SK-N-SH (cell line): ENCODE measurements at regions not wholly inside any gene's neighbourhood (a gene's known extent, or its start where the extent isn't known, plus 50 kb on each side); places are given as distances from the start of the nearest gene placed in this dataset.
"Not testable (repeated sequence)": the region's sequence is repeated elsewhere in the genome, so short reads cannot be mapped to it uniquely, and the experiment has no call there.

Experiments
- CTCF ChIA-PET: fragments of 300-600, 350-600 bp; formaldehyde crosslinking; extraction: SDS; loops from one replicate; lab custom pipeline; 2021; lab: Yijun Ruan, JAX
- POLR2A ChIA-PET: fragments of 350-600 bp; sonication (Branson Sonifier 250); formaldehyde crosslinking; extraction: SDS; loops from one replicate; lab custom pipeline; 2020; ENCODE audit warnings: antibody characterized with exemption, inconsistent platforms; lab: Yijun Ruan, JAX
- DNase-seq: peaks from one replicate; pipeline ENCODE4 v3.0.0; 2012
- H2AFZ ChIP-seq: fragments of 200-600 bp; sonication (generic); 2 replicates; pipeline ENCODE4 v1.8.1; 2016; ENCODE audit warnings: antibody characterized with exemption, mild to moderate bottlenecking, low read depth
- H3F3A ChIP-seq: fragments of 200-600 bp; sonication (generic); replicated peaks from 2 replicates; pipeline ENCODE3; 2016; ENCODE audit warnings: antibody characterized with exemption, mild to moderate bottlenecking; ENCODE audit not compliant: insufficient read depth
- H3K27ac ChIP-seq, 2 experiments: fragments of 200-500 bp in 1 of 2; fragments of 200-600 bp in 1 of 2; sonication (Bioruptor generic) in 1 of 2; sonication (generic), shearing (Covaris generic) in 1 of 2; 2 replicates each; pipeline versions ENCODE4 v1.5.1 to v1.6.1; 2014 to 2016; ENCODE audit warnings: low read depth in 2 of 2, inconsistent platforms in 1 of 2, low read length in 1 of 2, mild to moderate bottlenecking in 1 of 2, mixed read lengths in 1 of 2
- H3K27me3 ChIP-seq: fragments of 200-600 bp; sonication (generic), shearing (Covaris generic); 2 replicates; pipeline ENCODE4 v1.6.1; 2016; ENCODE audit warnings: mixed run types; ENCODE audit not compliant: insufficient read depth
- H3K36me3 ChIP-seq, 2 experiments: fragments of 200-500 bp in 1 of 2; fragments of 200-600 bp in 1 of 2; sonication (Bioruptor generic) in 1 of 2; sonication (generic) in 1 of 2; replicated peaks in 1 of 2; 2 replicates each; pipeline versions ENCODE3 to v1.5.1; 2014 to 2016; ENCODE audit warnings: low read length in 1 of 2, mild to moderate bottlenecking in 1 of 2; ENCODE audit not compliant: insufficient read depth in 2 of 2, control insufficient read depth in 1 of 2
- H3K4me1 ChIP-seq, 2 experiments: fragments of 200-500 bp in 1 of 2; fragments of 200-600 bp in 1 of 2; sonication (Bioruptor generic) in 1 of 2; sonication (generic), shearing (Covaris generic) in 1 of 2; 2 replicates each; pipeline versions ENCODE4 v1.5.1 to v1.6.1; 2014 to 2016; ENCODE audit warnings: low read depth in 1 of 2, low read length in 1 of 2, mixed run types in 1 of 2; ENCODE audit not compliant: insufficient read depth in 2 of 2, control insufficient read depth in 1 of 2
- H3K4me2 ChIP-seq: fragments of 200-600 bp; sonication (generic), shearing (Covaris generic); 2 replicates; pipeline ENCODE4 v1.6.1; 2017; ENCODE audit warnings: mixed run types
- H3K4me3 ChIP-seq, 2 experiments: fragments of 200-500 bp in 1 of 2; fragments of 200-600 bp in 1 of 2; sonication (Bioruptor generic) in 1 of 2; sonication (generic), shearing (Covaris generic) in 1 of 2; 2 replicates each; pipeline versions ENCODE4 v1.5.1 to v1.8.1; 2014 to 2016; ENCODE audit warnings: low read depth in 2 of 2, inconsistent platforms in 1 of 2, low read length in 1 of 2, mild to moderate bottlenecking in 1 of 2, mixed read lengths in 1 of 2, moderate library complexity in 1 of 2
- H3K79me2 ChIP-seq: fragments of 200-600 bp; sonication (generic); 2 replicates; pipeline ENCODE4 v1.8.1; 2017; ENCODE audit warnings: mild to moderate bottlenecking; ENCODE audit not compliant: insufficient read depth
- H3K9ac ChIP-seq: fragments of 200-600 bp; sonication (generic); 2 replicates; pipeline ENCODE4 v1.6.1; 2017; ENCODE audit warnings: mixed run types
- H3K9me2 ChIP-seq: fragments of 200-600 bp; sonication (generic); 2 replicates; pipeline ENCODE4 v1.6.1; 2017; ENCODE audit warnings: mixed run types
- H3K9me3 ChIP-seq: fragments of 200-600 bp; sonication (generic); 2 replicates; pipeline ENCODE4 v1.6.1; 2017; ENCODE audit warnings: mixed run types, mild to moderate bottlenecking, moderate library complexity
- H4K20me1 ChIP-seq: fragments of 200-600 bp; sonication (generic); 2 replicates; pipeline ENCODE4 v1.6.1; 2017; ENCODE audit warnings: mild to moderate bottlenecking, mixed run types; ENCODE audit not compliant: insufficient read depth
- ELF1 ChIP-seq: IDR thresholded peaks from 2 replicates; pipeline ENCODE4 v1.4.0; 2012
- EP300 ChIP-seq, 2 experiments: IDR thresholded peaks; 2 replicates each; pipeline versions ENCODE4 v1.4.0 to v1.6.1; 2012; ENCODE audit warnings: borderline replicate concordance in 1 of 2, low read depth in 1 of 2, low read length in 1 of 2
- FOXM1 ChIP-seq: IDR thresholded peaks from 2 replicates; pipeline ENCODE4 v1.4.0; 2012; ENCODE audit warnings: low read depth, mild to moderate bottlenecking
- GABPA ChIP-seq: IDR thresholded peaks from 2 replicates; pipeline ENCODE4 v1.4.0; 2012; ENCODE audit warnings: low read depth, mild to moderate bottlenecking
- GATA2 ChIP-seq: sonication (generic); formaldehyde crosslinking; IDR thresholded peaks from 2 replicates; pipeline ENCODE4 v1.5.0; 2020; ENCODE audit warnings: mild to moderate bottlenecking, missing genetic modification reagents
- JUND ChIP-seq: IDR thresholded peaks from 2 replicates; pipeline ENCODE4 v1.4.0; 2012
- NFIC ChIP-seq: IDR thresholded peaks from 2 replicates; pipeline ENCODE4 v1.4.0; 2012; ENCODE audit warnings: borderline replicate concordance
- NRF1 ChIP-seq: IDR thresholded peaks from 2 replicates; pipeline ENCODE4 v1.6.1; 2012; ENCODE audit warnings: low read depth, mild to moderate bottlenecking, low read length
- SIN3A ChIP-seq: IDR thresholded peaks from 2 replicates; pipeline ENCODE4 v1.6.1; 2012; ENCODE audit warnings: low read depth, mild to moderate bottlenecking, low read length, moderate library complexity, borderline replicate concordance
- SMC3 ChIP-seq: IDR thresholded peaks from 2 replicates; pipeline ENCODE4 v1.6.1; 2012; ENCODE audit warnings: low read depth, low read length, improper control_type of control experiment
- TEAD4 ChIP-seq: IDR thresholded peaks from 2 replicates; pipeline ENCODE4 v1.4.0; 2012; ENCODE audit warnings: mild to moderate bottlenecking, borderline replicate concordance; ENCODE audit not compliant: insufficient read depth
- YY1 ChIP-seq: IDR thresholded peaks from 2 replicates; pipeline ENCODE4 v1.4.0; 2012; ENCODE audit warnings: low read depth, mild to moderate bottlenecking
- WGBS: methylation state at CpG from one replicate; pipeline ENCODE4 v1.1.6; 2017; ENCODE audit warnings: low lambda C conversion rate; 5-methylcytosine and 5-hydroxymethylcytosine counted together
- TF ChIP-seq, protein P1 (sequence below): IDR thresholded peaks from 2 replicates; pipeline ENCODE4 v1.4.0; 2012; ENCODE audit warnings: low read depth, borderline replicate concordance
- TF ChIP-seq, protein P2 (sequence below): IDR thresholded peaks from 2 replicates; pipeline ENCODE4 v1.6.1; 2012; ENCODE audit warnings: mild to moderate bottlenecking, low read depth, low read length, moderate library complexity
- TF ChIP-seq, protein P3 (sequence below): fragments of 200-600 bp; sonication (generic); IDR thresholded peaks from 2 replicates; pipeline ENCODE4 v1.6.1; 2017; ENCODE audit warnings: antibody characterized with exemption, mild to moderate bottlenecking, moderate library complexity

DNA sequence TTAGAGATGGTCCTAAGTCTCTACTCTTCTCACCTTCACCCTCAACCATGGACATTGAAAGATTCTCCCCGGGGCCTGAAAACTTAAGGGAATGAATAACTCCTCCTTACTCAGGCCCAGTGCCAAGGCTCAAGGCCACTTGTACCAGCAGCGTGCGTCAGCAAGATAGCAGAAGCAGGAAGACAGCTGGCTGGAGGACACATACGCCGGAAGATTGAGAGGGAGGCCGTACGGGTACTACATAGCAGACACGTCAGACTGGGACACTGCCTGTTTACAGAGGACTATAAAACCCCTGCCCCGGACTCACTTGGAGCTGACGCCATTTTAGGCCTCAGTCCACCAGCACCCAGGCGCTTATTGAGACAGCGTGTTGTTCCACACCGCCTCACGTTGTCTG is 75.8 kb upstream of the MED13 start (continued):
- TF ChIP-seq GATA2 (CRISPR knock-in tag), result no peak

DNA sequence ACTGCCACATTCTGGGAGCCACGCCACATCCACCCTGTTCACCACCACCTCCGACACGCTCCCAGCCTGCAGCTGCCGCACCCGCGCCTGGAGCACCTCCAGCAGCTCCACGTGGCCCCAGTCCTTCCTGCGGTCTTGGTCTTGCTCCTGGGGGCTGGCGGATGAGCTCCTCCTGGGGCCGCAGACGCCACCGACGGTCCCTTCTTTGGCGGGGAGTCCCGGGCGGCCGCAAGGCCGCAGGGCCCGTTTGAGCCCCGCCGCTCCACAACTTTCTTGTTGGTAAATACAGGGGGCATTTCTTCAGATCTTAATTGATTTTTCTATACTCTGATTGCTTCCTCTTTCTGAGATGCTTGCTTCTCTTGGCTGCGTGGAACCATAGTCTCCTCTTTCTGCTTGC is 75.3 kb upstream of the MED13 start:
- WGBS, result 89% methylated on average over 22 of the region's 22 CpGs
- Histone ChIP-seq H3K79me2 (no peaks in the 10 kb centered on the region), H3K9ac (no peak overlapping the region), H3F3A (no peaks in the 10 kb centered on the region), H4K20me1 (no peaks in the 10 kb centered on the region), H3K27me3 (no peaks in the 10 kb centered on the region), H2AFZ (no peak overlapping the region), H3K9me3 (no peaks in the 10 kb centered on the region), H3K9me2 (no peaks in the 10 kb centered on the region), H3K4me1 (peaks cover 0 to 11% of the 10 kb centered on the region in 2 experiments; a peak in 1 of 4 replicates), H3K4me3 (no peak overlapping the region), H3K27ac (no peak overlapping the region), H3K36me3 (no peaks in the 10 kb centered on the region), H3K4me2 (no peak overlapping the region)
- CTCF ChIA-PET, result interaction anchor here (1.3 to 1.7 kb wide), 2 partner anchors 27 to 31 kb away, joined by 3 to 5 read pairs; no protein-coding TSS in a partner anchor
- TF ChIP-seq, protein P1, sequence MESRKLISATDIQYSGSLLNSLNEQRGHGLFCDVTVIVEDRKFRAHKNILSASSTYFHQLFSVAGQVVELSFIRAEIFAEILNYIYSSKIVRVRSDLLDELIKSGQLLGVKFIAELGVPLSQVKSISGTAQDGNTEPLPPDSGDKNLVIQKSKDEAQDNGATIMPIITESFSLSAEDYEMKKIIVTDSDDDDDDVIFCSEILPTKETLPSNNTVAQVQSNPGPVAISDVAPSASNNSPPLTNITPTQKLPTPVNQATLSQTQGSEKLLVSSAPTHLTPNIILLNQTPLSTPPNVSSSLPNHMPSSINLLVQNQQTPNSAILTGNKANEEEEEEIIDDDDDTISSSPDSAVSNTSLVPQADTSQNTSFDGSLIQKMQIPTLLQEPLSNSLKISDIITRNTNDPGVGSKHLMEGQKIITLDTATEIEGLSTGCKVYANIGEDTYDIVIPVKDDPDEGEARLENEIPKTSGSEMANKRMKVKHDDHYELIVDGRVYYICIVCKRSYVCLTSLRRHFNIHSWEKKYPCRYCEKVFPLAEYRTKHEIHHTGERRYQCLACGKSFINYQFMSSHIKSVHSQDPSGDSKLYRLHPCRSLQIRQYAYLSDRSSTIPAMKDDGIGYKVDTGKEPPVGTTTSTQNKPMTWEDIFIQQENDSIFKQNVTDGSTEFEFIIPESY, result no peak
- no peak for TF ChIP-seq GATA2 (CRISPR knock-in tag)
- TF ChIP-seq SMC3, result no peak
- TF ChIP-seq TEAD4, result no peak
- TF ChIP-seq, protein P2, sequence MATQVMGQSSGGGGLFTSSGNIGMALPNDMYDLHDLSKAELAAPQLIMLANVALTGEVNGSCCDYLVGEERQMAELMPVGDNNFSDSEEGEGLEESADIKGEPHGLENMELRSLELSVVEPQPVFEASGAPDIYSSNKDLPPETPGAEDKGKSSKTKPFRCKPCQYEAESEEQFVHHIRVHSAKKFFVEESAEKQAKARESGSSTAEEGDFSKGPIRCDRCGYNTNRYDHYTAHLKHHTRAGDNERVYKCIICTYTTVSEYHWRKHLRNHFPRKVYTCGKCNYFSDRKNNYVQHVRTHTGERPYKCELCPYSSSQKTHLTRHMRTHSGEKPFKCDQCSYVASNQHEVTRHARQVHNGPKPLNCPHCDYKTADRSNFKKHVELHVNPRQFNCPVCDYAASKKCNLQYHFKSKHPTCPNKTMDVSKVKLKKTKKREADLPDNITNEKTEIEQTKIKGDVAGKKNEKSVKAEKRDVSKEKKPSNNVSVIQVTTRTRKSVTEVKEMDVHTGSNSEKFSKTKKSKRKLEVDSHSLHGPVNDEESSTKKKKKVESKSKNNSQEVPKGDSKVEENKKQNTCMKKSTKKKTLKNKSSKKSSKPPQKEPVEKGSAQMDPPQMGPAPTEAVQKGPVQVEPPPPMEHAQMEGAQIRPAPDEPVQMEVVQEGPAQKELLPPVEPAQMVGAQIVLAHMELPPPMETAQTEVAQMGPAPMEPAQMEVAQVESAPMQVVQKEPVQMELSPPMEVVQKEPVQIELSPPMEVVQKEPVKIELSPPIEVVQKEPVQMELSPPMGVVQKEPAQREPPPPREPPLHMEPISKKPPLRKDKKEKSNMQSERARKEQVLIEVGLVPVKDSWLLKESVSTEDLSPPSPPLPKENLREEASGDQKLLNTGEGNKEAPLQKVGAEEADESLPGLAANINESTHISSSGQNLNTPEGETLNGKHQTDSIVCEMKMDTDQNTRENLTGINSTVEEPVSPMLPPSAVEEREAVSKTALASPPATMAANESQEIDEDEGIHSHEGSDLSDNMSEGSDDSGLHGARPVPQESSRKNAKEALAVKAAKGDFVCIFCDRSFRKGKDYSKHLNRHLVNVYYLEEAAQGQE, result no peak
- TF ChIP-seq EP300 (IDR thresholded peaks at IDR 0.05; ENCODE audit: borderline replicate concordance in 1 of 2, low read depth in 1 of 2, low read length in 1 of 2), result no peak
- no peak for TF ChIP-seq ELF1
- TF ChIP-seq, protein P3, sequence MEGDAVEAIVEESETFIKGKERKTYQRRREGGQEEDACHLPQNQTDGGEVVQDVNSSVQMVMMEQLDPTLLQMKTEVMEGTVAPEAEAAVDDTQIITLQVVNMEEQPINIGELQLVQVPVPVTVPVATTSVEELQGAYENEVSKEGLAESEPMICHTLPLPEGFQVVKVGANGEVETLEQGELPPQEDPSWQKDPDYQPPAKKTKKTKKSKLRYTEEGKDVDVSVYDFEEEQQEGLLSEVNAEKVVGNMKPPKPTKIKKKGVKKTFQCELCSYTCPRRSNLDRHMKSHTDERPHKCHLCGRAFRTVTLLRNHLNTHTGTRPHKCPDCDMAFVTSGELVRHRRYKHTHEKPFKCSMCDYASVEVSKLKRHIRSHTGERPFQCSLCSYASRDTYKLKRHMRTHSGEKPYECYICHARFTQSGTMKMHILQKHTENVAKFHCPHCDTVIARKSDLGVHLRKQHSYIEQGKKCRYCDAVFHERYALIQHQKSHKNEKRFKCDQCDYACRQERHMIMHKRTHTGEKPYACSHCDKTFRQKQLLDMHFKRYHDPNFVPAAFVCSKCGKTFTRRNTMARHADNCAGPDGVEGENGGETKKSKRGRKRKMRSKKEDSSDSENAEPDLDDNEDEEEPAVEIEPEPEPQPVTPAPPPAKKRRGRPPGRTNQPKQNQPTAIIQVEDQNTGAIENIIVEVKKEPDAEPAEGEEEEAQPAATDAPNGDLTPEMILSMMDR, result no peak
- no peak for TF ChIP-seq YY1
- TF ChIP-seq JUND, result no peak
- TF ChIP-seq NRF1, result no peak
- no peak for TF ChIP-seq NFIC
- TF ChIP-seq FOXM1, result no peak
- no peak for TF ChIP-seq SIN3A
- no peak for TF ChIP-seq GABPA
- no peak for DNase-seq
- POLR2A ChIA-PET, result no interaction called here

DNA sequence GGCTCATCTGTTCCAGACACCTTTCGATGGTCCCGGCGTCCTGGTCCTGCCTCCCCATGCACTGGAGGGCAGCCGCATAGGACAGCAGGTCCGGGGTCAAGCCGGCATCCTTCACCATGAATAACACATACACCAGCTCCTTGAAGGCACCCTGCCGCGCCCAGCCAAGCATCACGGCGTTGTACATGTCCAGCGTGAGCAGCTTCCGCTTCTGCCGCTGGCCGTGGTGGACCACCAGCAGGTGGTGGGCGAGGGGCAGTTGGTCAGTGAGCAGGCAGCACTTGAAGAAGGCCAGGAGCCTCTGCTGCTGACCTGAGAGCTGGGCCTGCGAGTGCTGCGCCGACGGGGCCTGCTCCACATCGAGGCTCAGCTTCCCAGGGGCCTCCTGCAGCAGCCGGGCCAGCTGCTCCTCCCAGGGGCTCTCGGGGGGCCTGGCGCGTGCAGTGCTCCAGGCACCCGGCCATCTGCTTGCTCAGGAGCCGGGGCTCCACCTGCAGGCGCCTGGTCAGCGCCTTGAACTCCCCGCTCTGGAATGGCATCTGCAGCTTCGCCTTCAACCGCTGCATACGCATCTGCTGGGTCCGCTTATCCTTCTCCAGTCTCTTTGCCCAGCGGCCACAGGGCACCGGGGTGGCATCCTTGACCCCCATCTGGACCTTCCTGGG is 74.7 kb upstream of the MED13 start:
- H3K9me2 ChIP-seq, H3K9me3 ChIP-seq, H3K27ac ChIP-seq, H3F3A ChIP-seq, H3K79me2 ChIP-seq, DNase-seq, H3K27me3 ChIP-seq, POLR2A ChIA-PET, H3K9ac ChIP-seq, H4K20me1 ChIP-seq, H2AFZ ChIP-seq, H3K4me3 ChIP-seq, H3K4me2 ChIP-seq, H3K36me3 ChIP-seq: not testable (repeated sequence)
- CTCF ChIA-PET, result interaction anchor here (0.8 to 1.7 kb wide), 4 partner anchors 19 to 74 kb away, joined by 3 to 5 read pairs (median 3); no protein-coding TSS in a partner anchor
- H3K4me1 ChIP-seq, result peaks cover 4 to 11% of the 10 kb centered on the region in 2 experiments; a peak in 1 of 4 replicates
- WGBS, result 85% methylated on average over 21 of the region's 35 CpGs
